HG03103 (cell line): ENCODE measurements at regions not wholly inside any gene's neighbourhood (a gene's known extent, or its start where the extent isn't known, plus 50 kb on each side); places are given as distances from the start of the nearest gene placed in this dataset.

Source experiments
- ATAC-seq: cut with Tn5 transposase; IDR thresholded peaks from one replicate; pipeline ENCODE4 v1.9.1; 2021; ENCODE audit warnings: low read depth; ENCODE audit not compliant: unreplicated experiment

GRCh38 chr1:81050390-81050789, 750.3 kb upstream of the ADGRL2 start:
- no peak for ATAC-seq

- ATAC-seq, result no peak
Observed at GRCh38 chr1:81044708-81045107, 756.0 kb upstream of the ADGRL2 start.

GRCh38 chr1:81042225-81042624, 758.5 kb upstream of the ADGRL2 start:
- no peak for ATAC-seq

- no peak for ATAC-seq
Observed at GRCh38 chr1:81034291-81034690, 766.4 kb upstream of the ADGRL2 start.

GRCh38 chr1:81032973-81033425, 767.7 kb upstream of the ADGRL2 start:
- ATAC-seq, result no peak

GRCh38 chr1:81032374-81032773, 768.4 kb upstream of the ADGRL2 start:
- ATAC-seq, result no peak

- ATAC-seq, result no peak
Observed at GRCh38 chr1:81030441-81030840, 770.3 kb upstream of the ADGRL2 start.

GRCh38 chr1:81029266-81029665, 771.5 kb upstream of the ADGRL2 start:
- no peak for ATAC-seq

GRCh38 chr1:81023187-81023724, 777.5 kb upstream of the ADGRL2 start:
- no peak for ATAC-seq

- no peak for ATAC-seq
Observed at GRCh38 chr1:81021134-81021533, 779.6 kb upstream of the ADGRL2 start.

GRCh38 chr1:81020506-81020905, 780.2 kb upstream of the ADGRL2 start:
- ATAC-seq, result no peak

GRCh38 chr1:81010126-81010525, 790.6 kb upstream of the ADGRL2 start:
- ATAC-seq, result no peak

GRCh38 chr1:81008293-81008692, 792.4 kb upstream of the ADGRL2 start:
- ATAC-seq, result no peak

GRCh38 chr1:81007024-81007423, 793.7 kb upstream of the ADGRL2 start:
- ATAC-seq, result no peak

- no peak for ATAC-seq
Observed at GRCh38 chr1:81006502-81006901, 794.2 kb upstream of the ADGRL2 start.

GRCh38 chr1:81004011-81004410, 796.7 kb upstream of the ADGRL2 start:
- ATAC-seq, result no peak

GRCh38 chr1:80994934-80995333, 805.8 kb upstream of the ADGRL2 start:
- ATAC-seq, result no peak

- no peak for ATAC-seq
Observed at GRCh38 chr1:80994038-80994437, 806.7 kb upstream of the ADGRL2 start.

GRCh38 chr1:80993154-80993980, 807.4 kb upstream of the ADGRL2 start:
- ATAC-seq, result no peak

- no peak for ATAC-seq
Observed at GRCh38 chr1:80989455-80989854, 811.3 kb upstream of the ADGRL2 start.

GRCh38 chr1:80988926-80989325, 811.8 kb upstream of the ADGRL2 start:
- ATAC-seq, result no peak

- ATAC-seq, result no peak
Observed at GRCh38 chr1:80987824-80988223, 812.9 kb upstream of the ADGRL2 start.
